GM12878 (cell line): ENCODE measurements at regions not wholly inside any gene's neighbourhood (a gene's known extent, or its start where the extent isn't known, plus 50 kb on each side); places are given as distances from the start of the nearest gene placed in this dataset.

Source experiments
- BHLHE40 ChIP-seq, 2 experiments: fragments of 450-650 bp in 1 of 2; IDR thresholded peaks; 2 replicates each; pipeline ENCODE4 v1.6.1; 2011 to 2017; ENCODE audit warnings: low read depth in 2 of 2, borderline replicate concordance in 1 of 2, improper control_type of control experiment in 1 of 2, low read length in 1 of 2, mild to moderate bottlenecking in 1 of 2
- NR2C2 ChIP-seq: IDR thresholded peaks from 2 replicates; pipeline ENCODE4 v1.6.1; 2011; ENCODE audit warnings: borderline replicate concordance, low read depth; ENCODE audit not compliant: control insufficient read depth, insufficient read length
- POU2F2 ChIP-seq: IDR thresholded peaks from 3 replicates; pipeline ENCODE4 v1.6.1; 2011; ENCODE audit warnings: low read depth, mild to moderate bottlenecking, low read length, borderline replicate concordance
- RAD21 ChIP-seq: IDR thresholded peaks from 2 replicates; pipeline ENCODE4 v1.6.1; 2011; ENCODE audit warnings: mild to moderate bottlenecking, low read depth, low read length, moderate library complexity; ENCODE audit not compliant: insufficient read depth
- SIX5 ChIP-seq: IDR thresholded peaks from 2 replicates; pipeline ENCODE4 v1.6.1; 2011; ENCODE audit warnings: mild to moderate bottlenecking, low read depth, low read length, moderate library complexity; ENCODE audit not compliant: severe bottlenecking
- ZNF207 ChIP-seq: fragments of 450-650 bp; IDR thresholded peaks from 2 replicates; pipeline ENCODE4 v1.6.1; 2014; ENCODE audit warnings: antibody characterized with exemption, mild to moderate bottlenecking, borderline replicate concordance
- ZNF217 ChIP-seq: fragments of 450-650 bp; IDR thresholded peaks from 2 replicates; pipeline ENCODE4 v1.6.1; 2017; ENCODE audit warnings: antibody characterized with exemption, mild to moderate bottlenecking
- ZNF384 ChIP-seq: IDR thresholded peaks from 2 replicates; pipeline ENCODE4 v1.6.1; 2012; ENCODE audit warnings: low read depth, mild to moderate bottlenecking, low read length, improper control_type of control experiment, borderline replicate concordance
- TF ChIP-seq, protein P1 (sequence below): fragments of 450-650 bp; formaldehyde crosslinking; IDR thresholded peaks from 2 replicates; pipeline ENCODE4 v1.5.0; 2022; ENCODE audit warnings: mild to moderate bottlenecking, missing genetic modification characterization
- TF ChIP-seq, protein P2 (sequence below): IDR thresholded peaks from 2 replicates; pipeline ENCODE4 v1.6.1; 2012; ENCODE audit warnings: low read depth, low read length, improper control_type of control experiment
- TF ChIP-seq, protein P3 (sequence below): fragments of 450-650 bp; formaldehyde crosslinking; IDR thresholded peaks from 2 replicates; pipeline ENCODE4 v1.4.0; 2022; ENCODE audit warnings: mild to moderate bottlenecking, moderate library complexity
- TF ChIP-seq, protein P4 (sequence below): fragments of 450-650 bp; IDR thresholded peaks from 2 replicates; pipeline ENCODE4 v1.6.1; 2017; ENCODE audit warnings: borderline replicate concordance
- TF ChIP-seq, protein P5 (sequence below), 3 experiments: IDR thresholded peaks in 2 of 3; conservative IDR thresholded peaks in 1 of 3; 2 replicates each; pipeline ENCODE4 v1.5.1; 2011; ENCODE audit warnings: low read depth in 3 of 3, low read length in 3 of 3, mild to moderate bottlenecking in 3 of 3, control low read depth in 2 of 3, moderate library complexity in 2 of 3, inconsistent platforms in 1 of 3, mixed read lengths in 1 of 3; ENCODE audit not compliant: control insufficient read depth in 2 of 3, insufficient read depth in 1 of 3; ENCODE audit errors: extremely low read depth in 1 of 3

GRCh38 chr1:187384504-187384903, 555.8 kb downstream of the PLA2G4A start (continued):
- TF ChIP-seq, protein P1, sequence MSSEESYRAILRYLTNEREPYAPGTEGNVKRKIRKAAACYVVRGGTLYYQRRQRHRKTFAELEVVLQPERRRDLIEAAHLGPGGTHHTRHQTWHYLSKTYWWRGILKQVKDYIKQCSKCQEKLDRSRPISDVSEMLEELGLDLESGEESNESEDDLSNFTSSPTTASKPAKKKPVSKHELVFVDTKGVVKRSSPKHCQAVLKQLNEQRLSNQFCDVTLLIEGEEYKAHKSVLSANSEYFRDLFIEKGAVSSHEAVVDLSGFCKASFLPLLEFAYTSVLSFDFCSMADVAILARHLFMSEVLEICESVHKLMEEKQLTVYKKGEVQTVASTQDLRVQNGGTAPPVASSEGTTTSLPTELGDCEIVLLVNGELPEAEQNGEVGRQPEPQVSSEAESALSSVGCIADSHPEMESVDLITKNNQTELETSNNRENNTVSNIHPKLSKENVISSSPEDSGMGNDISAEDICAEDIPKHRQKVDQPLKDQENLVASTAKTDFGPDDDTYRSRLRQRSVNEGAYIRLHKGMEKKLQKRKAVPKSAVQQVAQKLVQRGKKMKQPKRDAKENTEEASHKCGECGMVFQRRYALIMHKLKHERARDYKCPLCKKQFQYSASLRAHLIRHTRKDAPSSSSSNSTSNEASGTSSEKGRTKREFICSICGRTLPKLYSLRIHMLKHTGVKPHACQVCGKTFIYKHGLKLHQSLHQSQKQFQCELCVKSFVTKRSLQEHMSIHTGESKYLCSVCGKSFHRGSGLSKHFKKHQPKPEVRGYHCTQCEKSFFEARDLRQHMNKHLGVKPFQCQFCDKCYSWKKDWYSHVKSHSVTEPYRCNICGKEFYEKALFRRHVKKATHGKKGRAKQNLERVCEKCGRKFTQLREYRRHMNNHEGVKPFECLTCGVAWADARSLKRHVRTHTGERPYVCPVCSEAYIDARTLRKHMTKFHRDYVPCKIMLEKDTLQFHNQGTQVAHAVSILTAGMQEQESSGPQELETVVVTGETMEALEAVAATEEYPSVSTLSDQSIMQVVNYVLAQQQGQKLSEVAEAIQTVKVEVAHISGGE = no peak
- TF ChIP-seq ZNF217 = no peak
- TF ChIP-seq, protein P2, sequence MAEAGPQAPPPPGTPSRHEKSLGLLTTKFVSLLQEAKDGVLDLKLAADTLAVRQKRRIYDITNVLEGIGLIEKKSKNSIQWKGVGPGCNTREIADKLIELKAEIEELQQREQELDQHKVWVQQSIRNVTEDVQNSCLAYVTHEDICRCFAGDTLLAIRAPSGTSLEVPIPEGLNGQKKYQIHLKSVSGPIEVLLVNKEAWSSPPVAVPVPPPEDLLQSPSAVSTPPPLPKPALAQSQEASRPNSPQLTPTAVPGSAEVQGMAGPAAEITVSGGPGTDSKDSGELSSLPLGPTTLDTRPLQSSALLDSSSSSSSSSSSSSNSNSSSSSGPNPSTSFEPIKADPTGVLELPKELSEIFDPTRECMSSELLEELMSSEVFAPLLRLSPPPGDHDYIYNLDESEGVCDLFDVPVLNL = no peak
- TF ChIP-seq, protein P3, sequence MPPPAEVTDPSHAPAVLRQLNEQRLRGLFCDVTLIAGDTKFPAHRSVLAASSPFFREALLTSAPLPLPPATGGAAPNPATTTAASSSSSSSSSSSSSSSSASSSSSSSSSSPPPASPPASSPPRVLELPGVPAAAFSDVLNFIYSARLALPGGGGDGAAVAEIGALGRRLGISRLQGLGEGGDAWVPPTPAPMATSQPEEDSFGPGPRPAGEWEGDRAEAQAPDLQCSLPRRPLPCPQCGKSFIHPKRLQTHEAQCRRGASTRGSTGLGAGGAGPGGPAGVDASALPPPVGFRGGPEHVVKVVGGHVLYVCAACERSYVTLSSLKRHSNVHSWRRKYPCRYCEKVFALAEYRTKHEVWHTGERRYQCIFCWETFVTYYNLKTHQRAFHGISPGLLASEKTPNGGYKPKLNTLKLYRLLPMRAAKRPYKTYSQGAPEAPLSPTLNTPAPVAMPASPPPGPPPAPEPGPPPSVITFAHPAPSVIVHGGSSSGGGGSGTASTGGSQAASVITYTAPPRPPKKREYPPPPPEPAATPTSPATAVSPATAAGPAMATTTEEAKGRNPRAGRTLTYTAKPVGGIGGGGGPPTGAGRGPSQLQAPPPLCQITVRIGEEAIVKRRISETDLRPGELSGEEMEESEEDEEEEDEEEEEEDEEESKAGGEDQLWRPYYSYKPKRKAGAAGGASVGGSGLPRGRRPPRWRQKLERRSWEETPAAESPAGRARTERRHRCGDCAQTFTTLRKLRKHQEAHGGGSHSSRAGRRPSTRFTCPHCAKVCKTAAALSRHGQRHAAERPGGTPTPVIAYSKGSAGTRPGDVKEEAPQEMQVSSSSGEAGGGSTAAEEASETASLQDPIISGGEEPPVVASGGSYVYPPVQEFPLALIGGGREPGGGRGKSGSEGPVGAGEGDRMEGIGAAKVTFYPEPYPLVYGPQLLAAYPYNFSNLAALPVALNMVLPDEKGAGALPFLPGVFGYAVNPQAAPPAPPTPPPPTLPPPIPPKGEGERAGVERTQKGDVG = no peak
- no peak for TF ChIP-seq POU2F2
- no peak for TF ChIP-seq NR2C2
- TF ChIP-seq, protein P4, sequence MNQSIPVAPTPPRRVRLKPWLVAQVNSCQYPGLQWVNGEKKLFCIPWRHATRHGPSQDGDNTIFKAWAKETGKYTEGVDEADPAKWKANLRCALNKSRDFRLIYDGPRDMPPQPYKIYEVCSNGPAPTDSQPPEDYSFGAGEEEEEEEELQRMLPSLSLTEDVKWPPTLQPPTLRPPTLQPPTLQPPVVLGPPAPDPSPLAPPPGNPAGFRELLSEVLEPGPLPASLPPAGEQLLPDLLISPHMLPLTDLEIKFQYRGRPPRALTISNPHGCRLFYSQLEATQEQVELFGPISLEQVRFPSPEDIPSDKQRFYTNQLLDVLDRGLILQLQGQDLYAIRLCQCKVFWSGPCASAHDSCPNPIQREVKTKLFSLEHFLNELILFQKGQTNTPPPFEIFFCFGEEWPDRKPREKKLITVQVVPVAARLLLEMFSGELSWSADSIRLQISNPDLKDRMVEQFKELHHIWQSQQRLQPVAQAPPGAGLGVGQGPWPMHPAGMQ = no peak
- TF ChIP-seq RAD21 = no peak
- no peak for TF ChIP-seq SIX5
- TF ChIP-seq, protein P5, sequence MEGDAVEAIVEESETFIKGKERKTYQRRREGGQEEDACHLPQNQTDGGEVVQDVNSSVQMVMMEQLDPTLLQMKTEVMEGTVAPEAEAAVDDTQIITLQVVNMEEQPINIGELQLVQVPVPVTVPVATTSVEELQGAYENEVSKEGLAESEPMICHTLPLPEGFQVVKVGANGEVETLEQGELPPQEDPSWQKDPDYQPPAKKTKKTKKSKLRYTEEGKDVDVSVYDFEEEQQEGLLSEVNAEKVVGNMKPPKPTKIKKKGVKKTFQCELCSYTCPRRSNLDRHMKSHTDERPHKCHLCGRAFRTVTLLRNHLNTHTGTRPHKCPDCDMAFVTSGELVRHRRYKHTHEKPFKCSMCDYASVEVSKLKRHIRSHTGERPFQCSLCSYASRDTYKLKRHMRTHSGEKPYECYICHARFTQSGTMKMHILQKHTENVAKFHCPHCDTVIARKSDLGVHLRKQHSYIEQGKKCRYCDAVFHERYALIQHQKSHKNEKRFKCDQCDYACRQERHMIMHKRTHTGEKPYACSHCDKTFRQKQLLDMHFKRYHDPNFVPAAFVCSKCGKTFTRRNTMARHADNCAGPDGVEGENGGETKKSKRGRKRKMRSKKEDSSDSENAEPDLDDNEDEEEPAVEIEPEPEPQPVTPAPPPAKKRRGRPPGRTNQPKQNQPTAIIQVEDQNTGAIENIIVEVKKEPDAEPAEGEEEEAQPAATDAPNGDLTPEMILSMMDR (IDR thresholded peaks at IDR 0.05 in 2 of 3, conservative IDR thresholded peaks at IDR 0.05 in 1 of 3; ENCODE audit: control insufficient read depth in 2 of 3, extremely low read depth in 1 of 3, insufficient read depth in 1 of 3, low read depth in 3 of 3, low read length in 3 of 3) = no peak
- TF ChIP-seq BHLHE40 (IDR thresholded peaks at IDR 0.05; ENCODE audit: borderline replicate concordance in 1 of 2, low read depth in 2 of 2, low read length in 1 of 2) = no peak
- TF ChIP-seq ZNF207 = no peak
- no peak for TF ChIP-seq ZNF384
